K562 (cell line): ENCODE measurements at regions not wholly inside any gene's neighbourhood (a gene's known extent, or its start where the extent isn't known, plus 50 kb on each side); places are given as distances from the start of the nearest gene placed in this dataset.

Experiments
- EWSR1 ChIP-seq: fragments of 450-650 bp; IDR thresholded peaks from 2 replicates; pipeline ENCODE4 v1.6.1; 2018; ENCODE audit warnings: borderline replicate concordance, mild to moderate bottlenecking, low read depth, moderate library complexity; ENCODE audit not compliant: partially characterized antibody
- HLTF ChIP-seq: fragments of 450-650 bp; IDR thresholded peaks from 2 replicates; pipeline ENCODE4 v1.6.1; 2016
- JUND ChIP-seq, 2 experiments: IDR thresholded peaks; 2 replicates in 1 of 2; 3 replicates in 1 of 2; pipeline ENCODE4 v1.6.1; 2011; ENCODE audit warnings: borderline replicate concordance in 2 of 2, low read depth in 2 of 2, low read length in 2 of 2, improper control_type of control experiment in 1 of 2, missing biosample characterization in 1 of 2, missing genetic modification characterization in 1 of 2, missing genetic modification reagents in 1 of 2
- NFIX ChIP-seq: fragments of 250-450 bp; sonication (Bioruptor Pico); IDR thresholded peaks from 2 replicates; pipeline ENCODE4 v1.4.0; 2020; ENCODE audit warnings: low read depth, mild to moderate bottlenecking, moderate library complexity
- SMAD2 ChIP-seq: fragments of 150-350 bp; IDR thresholded peaks from 2 replicates; pipeline ENCODE4 v1.6.1; 2014; ENCODE audit warnings: low read depth, mild to moderate bottlenecking, low read length
- TSC22D4 ChIP-seq: fragments of 450-650 bp; IDR thresholded peaks from 2 replicates; pipeline ENCODE4 v1.6.1; 2016; ENCODE audit warnings: missing genetic modification characterization, missing biosample characterization, control low read depth
- ZNF253 ChIP-seq: fragments of 250-450 bp; sonication (Bioruptor Pico); conservative IDR thresholded peaks from 2 replicates; pipeline ENCODE4 v1.6.1; 2021; ENCODE audit warnings: mild to moderate bottlenecking
- TF ChIP-seq, protein P1 (sequence below): fragments of 150-350 bp; IDR thresholded peaks from 2 replicates; pipeline ENCODE4 v1.6.1; 2014; ENCODE audit warnings: low read depth, mild to moderate bottlenecking, low read length, borderline replicate concordance
- TF ChIP-seq, protein P2 (sequence below): fragments of 250-450 bp; sonication (Bioruptor Pico); IDR thresholded peaks from 2 replicates; pipeline ENCODE4 v1.4.0; 2020
- TF ChIP-seq, protein P3 (sequence below): sonication (generic); formaldehyde crosslinking; IDR thresholded peaks from 2 replicates; pipeline ENCODE4 v1.8.0; 2022; ENCODE audit warnings: missing genetic modification reagents, mild to moderate bottlenecking, moderate library complexity, borderline replicate concordance
- TF ChIP-seq, protein P4 (sequence below): fragments of 250-450 bp; sonication (Bioruptor Pico); IDR thresholded peaks from 2 replicates; pipeline ENCODE4 v1.5.0; 2020; ENCODE audit warnings: mild to moderate bottlenecking

DNA sequence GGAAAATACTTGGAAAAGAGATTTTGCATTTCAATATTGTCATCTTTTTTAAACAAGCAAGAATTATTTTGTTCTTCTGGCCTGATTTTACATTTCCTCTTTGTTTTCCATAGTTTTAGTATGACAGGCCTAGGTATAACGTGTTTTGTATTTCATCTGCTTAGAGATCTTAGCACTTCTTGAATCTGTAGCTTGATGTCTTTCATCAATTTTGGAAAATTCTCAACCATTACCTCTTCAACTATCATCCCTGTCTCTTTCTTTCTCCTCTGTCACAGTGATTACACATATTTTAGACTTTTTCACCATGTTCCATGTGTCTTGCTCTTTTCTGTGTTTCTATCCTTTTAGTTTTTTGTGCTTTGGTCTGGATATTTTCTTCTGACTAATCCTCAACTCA, 67.2 kb upstream of the PHACTR1 start (continued):
- TF ChIP-seq JUND (IDR thresholded peaks at IDR 0.05; ENCODE audit: borderline replicate concordance, low read depth, low read length) (no peak), JUND (tag; IDR thresholded peaks at IDR 0.05; ENCODE audit: borderline replicate concordance, low read depth, low read length) (no peak), HLTF (no peak), ZNF253 (CRISPR knock-in tag) (no peak), EWSR1 (no peak), NFIX (no peak), SMAD2 (no peak), TSC22D4 (tag) (no peak)
- TF ChIP-seq, protein P1, sequence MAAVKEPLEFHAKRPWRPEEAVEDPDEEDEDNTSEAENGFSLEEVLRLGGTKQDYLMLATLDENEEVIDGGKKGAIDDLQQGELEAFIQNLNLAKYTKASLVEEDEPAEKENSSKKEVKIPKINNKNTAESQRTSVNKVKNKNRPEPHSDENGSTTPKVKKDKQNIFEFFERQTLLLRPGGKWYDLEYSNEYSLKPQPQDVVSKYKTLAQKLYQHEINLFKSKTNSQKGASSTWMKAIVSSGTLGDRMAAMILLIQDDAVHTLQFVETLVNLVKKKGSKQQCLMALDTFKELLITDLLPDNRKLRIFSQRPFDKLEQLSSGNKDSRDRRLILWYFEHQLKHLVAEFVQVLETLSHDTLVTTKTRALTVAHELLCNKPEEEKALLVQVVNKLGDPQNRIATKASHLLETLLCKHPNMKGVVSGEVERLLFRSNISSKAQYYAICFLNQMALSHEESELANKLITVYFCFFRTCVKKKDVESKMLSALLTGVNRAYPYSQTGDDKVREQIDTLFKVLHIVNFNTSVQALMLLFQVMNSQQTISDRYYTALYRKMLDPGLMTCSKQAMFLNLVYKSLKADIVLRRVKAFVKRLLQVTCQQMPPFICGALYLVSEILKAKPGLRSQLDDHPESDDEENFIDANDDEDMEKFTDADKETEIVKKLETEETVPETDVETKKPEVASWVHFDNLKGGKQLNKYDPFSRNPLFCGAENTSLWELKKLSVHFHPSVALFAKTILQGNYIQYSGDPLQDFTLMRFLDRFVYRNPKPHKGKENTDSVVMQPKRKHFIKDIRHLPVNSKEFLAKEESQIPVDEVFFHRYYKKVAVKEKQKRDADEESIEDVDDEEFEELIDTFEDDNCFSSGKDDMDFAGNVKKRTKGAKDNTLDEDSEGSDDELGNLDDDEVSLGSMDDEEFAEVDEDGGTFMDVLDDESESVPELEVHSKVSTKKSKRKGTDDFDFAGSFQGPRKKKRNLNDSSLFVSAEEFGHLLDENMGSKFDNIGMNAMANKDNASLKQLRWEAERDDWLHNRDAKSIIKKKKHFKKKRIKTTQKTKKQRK, result no peak
- TF ChIP-seq, protein P2, sequence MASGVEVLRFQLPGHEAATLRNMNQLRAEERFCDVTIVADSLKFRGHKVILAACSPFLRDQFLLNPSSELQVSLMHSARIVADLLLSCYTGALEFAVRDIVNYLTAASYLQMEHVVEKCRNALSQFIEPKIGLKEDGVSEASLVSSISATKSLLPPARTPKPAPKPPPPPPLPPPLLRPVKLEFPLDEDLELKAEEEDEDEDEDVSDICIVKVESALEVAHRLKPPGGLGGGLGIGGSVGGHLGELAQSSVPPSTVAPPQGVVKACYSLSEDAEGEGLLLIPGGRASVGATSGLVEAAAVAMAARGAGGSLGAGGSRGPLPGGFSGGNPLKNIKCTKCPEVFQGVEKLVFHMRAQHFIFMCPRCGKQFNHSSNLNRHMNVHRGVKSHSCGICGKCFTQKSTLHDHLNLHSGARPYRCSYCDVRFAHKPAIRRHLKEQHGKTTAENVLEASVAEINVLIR (CRISPR knock-in tag), result no peak
- TF ChIP-seq, protein P3, sequence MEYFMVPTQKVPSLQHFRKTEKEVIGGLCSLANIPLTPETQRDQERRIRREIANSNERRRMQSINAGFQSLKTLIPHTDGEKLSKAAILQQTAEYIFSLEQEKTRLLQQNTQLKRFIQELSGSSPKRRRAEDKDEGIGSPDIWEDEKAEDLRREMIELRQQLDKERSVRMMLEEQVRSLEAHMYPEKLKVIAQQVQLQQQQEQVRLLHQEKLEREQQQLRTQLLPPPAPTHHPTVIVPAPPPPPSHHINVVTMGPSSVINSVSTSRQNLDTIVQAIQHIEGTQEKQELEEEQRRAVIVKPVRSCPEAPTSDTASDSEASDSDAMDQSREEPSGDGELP (CRISPR knock-in tag), result no peak
- TF ChIP-seq, protein P4, sequence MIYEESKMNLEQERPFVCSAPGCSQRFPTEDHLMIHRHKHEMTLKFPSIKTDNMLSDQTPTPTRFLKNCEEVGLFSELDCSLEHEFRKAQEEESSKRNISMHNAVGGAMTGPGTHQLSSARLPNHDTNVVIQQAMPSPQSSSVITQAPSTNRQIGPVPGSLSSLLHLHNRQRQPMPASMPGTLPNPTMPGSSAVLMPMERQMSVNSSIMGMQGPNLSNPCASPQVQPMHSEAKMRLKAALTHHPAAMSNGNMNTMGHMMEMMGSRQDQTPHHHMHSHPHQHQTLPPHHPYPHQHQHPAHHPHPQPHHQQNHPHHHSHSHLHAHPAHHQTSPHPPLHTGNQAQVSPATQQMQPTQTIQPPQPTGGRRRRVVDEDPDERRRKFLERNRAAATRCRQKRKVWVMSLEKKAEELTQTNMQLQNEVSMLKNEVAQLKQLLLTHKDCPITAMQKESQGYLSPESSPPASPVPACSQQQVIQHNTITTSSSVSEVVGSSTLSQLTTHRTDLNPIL, result no peak
